HEK293T (cell line): ENCODE measurements at regions not wholly inside any gene's neighbourhood (a gene's known extent, or its start where the extent isn't known, plus 50 kb on each side); places are given as distances from the start of the nearest gene placed in this dataset.

ENCODE experiments used
- ARNT ChIP-seq: fragments of 450-650 bp; IDR thresholded peaks from 2 replicates; pipeline ENCODE4 v1.6.1; 2017; ENCODE audit warnings: mild to moderate bottlenecking
- BHLHE40 ChIP-seq: fragments of 450-650 bp; IDR thresholded peaks from 2 replicates; pipeline ENCODE4 v1.6.1; 2016; ENCODE audit warnings: mild to moderate bottlenecking, moderate library complexity, borderline replicate concordance
- FOXK2 ChIP-seq: fragments of 450-650 bp; IDR thresholded peaks from 2 replicates; pipeline ENCODE4 v1.6.1; 2016; ENCODE audit warnings: mild to moderate bottlenecking
- FOXM1 ChIP-seq: fragments of 450-650 bp; IDR thresholded peaks from 2 replicates; pipeline ENCODE4 v1.6.1; 2017; ENCODE audit warnings: mild to moderate bottlenecking, borderline replicate concordance
- LEF1 ChIP-seq: fragments of 450-650 bp; IDR thresholded peaks from 2 replicates; pipeline ENCODE4 v1.6.1; 2017; ENCODE audit warnings: mild to moderate bottlenecking, borderline replicate concordance

DNA sequence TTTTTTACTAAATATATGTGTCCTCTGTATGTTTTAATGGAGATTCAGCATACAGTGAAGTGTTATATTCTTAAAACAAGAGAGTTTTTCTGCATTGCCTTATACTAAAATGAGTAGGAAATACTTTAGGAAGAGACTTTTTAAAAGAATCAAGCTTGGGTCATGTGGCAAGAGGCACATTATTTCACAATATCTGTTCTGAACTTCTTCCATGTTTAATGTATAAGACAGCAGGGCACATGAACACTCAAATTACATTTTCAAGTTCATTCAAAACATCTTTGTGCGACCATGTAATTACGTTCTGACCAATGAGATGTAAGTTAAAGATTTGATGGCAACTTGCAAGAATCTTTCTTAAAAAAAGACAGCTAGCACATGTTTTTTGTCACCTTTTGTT is 1055.9 kb downstream of the NR2F1-AS1 start:
- no peak for TF ChIP-seq LEF1
- no peak for TF ChIP-seq FOXK2
- no peak for TF ChIP-seq ARNT
- TF ChIP-seq FOXM1 = no peak
- TF ChIP-seq BHLHE40 = no peak
